ENCODE measurements at regions not wholly inside any gene's neighbourhood (a gene's known extent, or its start where the extent isn't known, plus 50 kb on each side); places are given as distances from the start of the nearest gene placed in this dataset.
"Not testable (repeated sequence)": the region's sequence is repeated elsewhere in the genome, so short reads cannot be mapped to it uniquely, and the experiment has no call there.

DNA sequence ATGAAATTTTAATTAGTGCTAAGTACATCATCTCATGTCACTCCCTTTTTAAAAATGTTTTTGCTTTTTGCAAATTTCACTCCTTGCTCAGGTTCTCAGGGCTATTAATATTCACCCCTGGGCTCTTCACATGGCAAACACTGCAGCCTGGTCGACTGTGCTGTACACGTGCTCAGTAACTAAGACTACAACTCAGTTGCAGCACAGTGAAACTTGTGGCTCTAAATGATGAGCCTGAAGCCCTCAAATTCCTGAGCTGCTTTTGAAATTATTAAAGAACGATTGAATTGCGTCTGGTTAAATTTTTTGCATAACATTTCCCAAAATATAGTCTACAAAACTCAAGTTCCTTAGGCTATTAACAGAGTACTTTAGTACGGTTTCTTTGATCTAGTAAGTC, 159.3 kb upstream of the C2CD4B start:
- no peak for DNase-seq

DNA sequence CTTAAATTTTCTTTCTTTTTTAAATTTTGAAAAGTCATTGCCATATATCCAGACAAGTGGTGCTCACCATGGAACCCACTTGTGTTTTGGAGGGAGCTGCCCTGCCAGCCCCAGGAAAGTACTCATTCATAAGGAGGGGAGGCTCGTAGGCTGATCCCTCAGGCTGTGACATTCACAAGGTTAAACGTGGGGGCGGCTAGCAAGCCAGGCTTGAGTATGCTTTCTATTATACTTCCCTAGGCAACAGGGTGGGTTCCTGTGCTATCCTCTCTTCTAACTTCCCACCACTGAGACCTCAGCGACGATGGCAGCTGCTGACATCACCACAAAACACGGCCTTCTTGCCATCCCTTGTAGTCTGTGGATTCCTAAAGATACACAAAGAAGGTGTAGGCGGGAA, 160.5 kb upstream of the C2CD4B start:
- DNase-seq: no peak

- DNase-seq: no peak
Observed at GRCh38 chr15:62326460-62327011, 161.5 kb upstream of the C2CD4B start.

- no peak for DNase-seq
Observed at GRCh38 chr15:62327406-62327805, 162.3 kb upstream of the C2CD4B start.

DNA sequence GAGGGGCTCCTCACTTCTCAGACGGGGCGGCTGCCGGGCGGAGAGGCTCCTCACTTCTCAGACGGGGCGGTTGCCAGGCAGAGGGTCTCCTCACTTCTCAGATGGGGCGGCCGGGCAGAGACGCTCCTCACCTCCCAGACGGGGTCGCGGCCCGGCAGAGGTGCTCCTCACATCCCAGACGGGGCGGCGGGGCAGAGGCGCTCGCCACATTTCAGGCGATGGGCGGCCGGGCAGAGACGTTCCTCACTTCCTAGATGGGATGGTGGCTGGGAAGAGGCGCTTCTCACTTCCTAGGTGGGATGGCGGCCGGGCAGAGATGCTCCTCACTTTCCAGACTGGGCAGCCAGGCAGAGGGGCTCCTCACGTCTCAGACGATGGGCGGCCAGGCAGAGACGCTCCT, 167.4 kb upstream of the C2CD4B start:
- not testable (repeated sequence) for DNase-seq

DNA sequence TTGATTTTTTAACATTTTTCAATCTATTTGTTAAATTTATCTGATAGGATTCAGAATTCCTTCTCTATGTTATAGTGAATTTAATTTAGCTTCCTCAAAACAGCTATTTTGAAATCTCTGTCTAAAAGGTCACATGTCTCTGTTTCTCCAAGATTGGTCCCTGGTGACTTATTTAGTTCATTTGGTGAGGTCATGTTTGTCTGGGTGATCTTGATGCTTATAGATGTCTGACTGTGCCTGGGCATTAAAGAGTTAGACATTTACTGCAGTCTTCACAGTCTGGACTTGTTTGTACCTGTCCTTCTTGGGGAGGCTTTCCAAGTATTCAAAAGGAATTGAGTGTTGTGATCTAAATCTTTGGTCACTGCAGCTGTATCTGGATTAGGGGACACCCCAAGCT, 169.5 kb upstream of the C2CD4B start:
- no peak for DNase-seq

DNA sequence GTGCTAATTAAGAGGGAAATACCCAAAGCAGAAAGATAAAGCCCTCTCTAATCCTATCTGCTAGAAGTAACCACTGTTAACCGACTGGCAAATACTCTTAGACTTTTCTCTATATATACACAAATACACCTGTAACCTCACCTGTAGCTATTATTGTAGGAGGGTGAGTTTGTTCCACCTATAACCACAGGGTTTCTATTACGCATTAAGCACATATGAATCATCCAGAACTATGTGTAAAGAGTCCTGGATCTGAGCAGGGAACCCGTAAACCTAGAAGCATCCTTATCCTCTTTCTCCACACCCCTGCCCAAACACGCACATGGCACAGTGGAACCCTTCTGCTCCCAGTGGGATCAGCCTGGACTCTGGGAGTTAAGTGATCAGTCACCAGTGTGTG, 172.8 kb upstream of the C2CD4B start:
- no peak for DNase-seq

- DNase-seq: no peak
Observed at GRCh38 chr15:62338497-62338896, 173.4 kb upstream of the C2CD4B start.

GRCh38 chr15:62342959-62343358, 177.9 kb upstream of the C2CD4B start:
- no peak for DNase-seq

DNA sequence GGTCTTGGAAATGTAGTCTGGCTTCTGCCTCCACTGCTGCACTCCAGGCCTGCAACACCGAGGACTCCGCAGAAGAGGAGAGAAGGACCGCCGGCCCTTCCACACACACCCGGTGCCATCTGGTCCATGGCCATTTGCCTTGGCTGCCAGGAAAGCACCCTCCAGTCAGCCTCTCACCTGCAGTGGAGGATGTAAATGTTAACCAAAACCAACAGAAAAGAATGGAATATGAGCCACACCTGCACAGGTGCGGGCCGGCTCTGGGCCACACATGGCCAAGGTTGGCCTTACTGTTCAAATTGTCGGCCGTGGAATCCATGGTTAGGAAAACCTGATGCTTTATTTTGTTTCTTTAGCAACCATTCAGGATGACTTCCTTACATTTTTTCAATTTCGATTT, 178.3 kb upstream of the C2CD4B start:
- no peak for DNase-seq

DNA sequence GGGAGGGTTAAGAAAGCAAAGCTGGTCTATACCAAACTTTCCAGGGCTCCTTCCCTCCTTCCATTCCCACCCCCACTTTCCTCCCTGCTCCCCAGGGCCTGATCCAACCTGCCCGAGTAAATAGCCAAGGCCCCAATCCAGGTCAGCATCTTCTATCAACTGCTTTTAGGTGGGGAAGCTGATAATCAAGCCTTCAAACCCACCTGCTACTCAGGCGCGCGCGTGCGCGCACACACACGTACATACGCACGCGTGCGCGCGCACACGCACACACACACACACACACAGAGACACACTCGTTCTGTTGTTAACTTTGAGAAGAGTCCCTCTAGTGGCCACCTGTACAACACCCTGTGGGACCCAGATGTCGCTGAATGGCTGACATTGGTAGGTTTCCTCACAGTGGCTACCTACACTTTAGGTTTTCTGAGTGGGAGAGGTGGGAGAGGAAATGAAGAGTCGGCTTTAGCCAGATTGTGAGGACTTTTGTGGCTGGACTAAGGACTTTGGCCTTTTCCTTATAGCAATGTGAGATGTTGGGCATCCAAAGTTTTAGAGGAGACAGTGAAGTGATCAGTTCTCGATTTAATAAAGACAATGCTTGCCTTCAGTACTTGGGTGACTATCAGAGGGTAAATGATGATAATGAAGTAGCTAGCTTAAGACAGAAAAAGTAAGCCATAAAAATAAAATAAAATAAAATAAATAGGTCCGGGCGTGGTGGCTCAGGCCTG, 179.9 kb upstream of the C2CD4B start:
- DNase-seq: peak; percentile 49

DNA sequence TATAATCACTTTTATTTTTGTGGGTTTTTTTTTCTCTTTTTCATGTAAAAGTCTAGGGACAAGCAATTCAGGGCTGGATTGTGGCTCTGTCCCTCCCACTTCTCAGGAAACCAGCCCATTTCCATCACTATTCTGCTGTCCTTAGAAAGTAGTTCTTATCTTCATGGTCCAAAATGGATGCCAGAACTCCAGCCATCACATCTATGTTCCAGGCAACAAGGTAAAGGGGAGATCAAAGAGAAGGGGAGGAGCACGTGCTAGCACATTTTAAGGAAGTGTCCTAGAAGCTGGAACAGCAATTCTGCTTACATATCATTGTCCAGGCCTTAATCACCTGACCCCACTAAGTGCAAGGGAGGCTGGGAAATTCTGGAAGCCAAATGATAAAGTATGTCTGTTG, 181.1 kb upstream of the C2CD4B start:
- DNase-seq: no peak

- no peak for DNase-seq
Observed at GRCh38 chr15:62348118-62348517, 183.0 kb upstream of the C2CD4B start.

DNA sequence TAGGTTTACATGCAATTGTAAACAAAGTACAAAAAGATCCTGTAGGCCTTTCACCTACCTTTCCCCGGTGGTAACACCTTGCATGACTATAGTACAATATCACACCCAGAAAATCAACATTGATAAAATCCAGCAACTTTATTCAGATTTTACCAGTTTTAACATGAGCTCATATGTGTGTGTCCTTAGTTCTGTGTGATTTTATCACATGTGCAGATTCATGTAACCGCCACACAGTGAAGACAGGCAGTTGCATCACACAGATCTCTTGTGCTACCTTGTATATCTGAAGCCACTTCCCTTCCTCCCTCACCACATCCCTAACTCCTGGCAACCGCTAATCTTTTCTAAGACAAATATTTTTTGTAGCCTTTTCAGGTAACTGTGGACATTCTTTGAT, 183.5 kb upstream of the C2CD4B start:
- DNase-seq: no peak

DNA sequence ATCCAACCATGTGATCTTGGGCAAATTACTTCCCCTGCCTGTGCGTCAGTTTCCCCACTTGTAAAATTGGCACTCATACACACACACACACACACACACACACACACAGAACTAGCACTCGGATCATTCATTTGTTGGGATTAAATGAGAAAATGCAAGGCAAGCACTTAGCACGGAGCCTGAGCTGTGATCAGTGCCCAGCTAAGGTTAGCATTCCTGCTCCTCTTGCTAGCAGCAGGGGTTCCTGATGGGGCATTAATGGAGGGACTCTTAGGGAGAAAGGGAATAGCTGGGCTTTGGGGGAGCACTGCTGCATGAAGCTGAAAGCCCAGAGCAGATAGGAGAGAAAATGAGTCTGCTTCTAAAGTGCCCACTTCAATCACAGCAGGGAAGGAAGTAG, 187.7 kb upstream of the C2CD4B start:
- no peak for DNase-seq

DNA sequence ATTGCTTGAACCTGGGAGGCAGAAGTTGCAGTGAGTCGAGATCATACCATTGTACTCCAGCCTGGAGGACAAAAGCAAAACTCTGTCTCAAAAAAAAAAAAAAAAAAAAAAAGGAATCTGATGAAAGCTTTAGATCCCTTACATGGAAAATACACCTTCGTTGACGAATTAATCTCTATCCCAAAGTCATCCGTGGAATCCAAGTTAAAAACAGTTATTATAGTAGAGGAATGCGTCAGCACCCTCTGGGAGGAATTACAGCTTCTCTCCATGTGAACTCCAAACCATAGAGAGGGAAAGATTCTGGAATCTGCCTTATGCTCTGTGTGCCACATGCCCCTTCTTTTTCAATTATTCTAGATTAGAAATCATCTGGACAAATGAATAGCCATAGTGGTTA, 192.3 kb upstream of the C2CD4B start:
- no peak for DNase-seq

- DNase-seq: no peak
Observed at GRCh38 chr15:62359416-62359815, 194.3 kb upstream of the C2CD4B start.

DNA sequence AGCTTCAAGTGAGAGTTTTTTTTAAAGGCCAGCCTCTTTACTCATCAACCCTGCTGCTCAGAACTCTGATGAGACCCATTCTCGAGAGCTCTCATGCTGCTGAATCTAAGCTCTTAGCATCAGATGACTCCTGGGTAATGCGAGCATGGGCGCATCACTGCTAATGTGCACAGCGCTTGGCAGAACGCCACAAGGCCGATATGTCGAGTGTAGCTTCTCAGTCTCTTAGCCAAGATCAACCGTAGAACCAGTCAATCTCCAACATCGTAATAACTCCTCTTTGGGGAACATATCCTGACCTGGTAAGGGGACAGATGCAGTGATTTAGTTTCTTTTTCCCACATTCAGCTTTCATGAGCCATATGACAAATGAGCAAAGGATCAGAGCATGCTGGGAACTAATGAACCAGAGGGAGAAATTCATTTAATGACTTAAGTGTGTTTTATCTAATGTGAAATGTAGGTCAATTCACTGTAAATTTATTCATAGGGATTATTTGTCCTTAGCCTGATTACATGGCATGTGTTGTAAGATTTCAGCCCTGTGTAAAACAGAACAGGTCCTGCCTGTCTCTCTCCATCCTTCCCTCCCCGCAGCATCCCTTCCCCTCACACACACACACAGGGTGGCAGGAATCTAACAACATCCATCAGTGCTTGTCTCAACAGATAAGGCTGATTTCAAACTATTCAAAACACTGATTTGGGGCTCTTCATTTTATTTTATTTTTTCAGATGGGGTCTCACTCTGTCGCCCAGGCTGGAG, 195.4 kb upstream of the C2CD4B start:
- no peak for DNase-seq

- DNase-seq: no peak
Observed at GRCh38 chr15:62362144-62362543, 197.1 kb upstream of the C2CD4B start.

GRCh38 chr15:62362608-62363007, 197.5 kb upstream of the C2CD4B start:
- no peak for DNase-seq

DNA sequence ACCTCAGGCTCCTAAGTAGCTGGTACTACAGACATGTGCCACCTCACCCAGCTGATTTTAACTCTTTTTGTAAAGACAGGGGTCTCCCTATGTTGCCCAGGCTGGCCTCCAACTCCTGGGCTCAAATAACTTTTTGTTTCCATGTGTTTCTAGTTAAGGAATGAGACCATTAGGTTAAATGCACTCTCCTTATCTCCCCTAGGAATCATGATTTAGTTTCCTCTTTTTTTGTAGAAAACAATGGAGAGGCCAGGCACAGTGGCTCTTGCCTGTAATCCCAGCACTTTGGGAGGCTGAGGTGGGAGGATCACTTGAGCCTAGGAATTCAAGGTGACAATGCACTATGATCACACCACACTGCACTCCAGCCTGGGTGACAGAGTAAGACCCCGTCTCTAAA, 198.8 kb upstream of the C2CD4B start:
- no peak for DNase-seq

DNA sequence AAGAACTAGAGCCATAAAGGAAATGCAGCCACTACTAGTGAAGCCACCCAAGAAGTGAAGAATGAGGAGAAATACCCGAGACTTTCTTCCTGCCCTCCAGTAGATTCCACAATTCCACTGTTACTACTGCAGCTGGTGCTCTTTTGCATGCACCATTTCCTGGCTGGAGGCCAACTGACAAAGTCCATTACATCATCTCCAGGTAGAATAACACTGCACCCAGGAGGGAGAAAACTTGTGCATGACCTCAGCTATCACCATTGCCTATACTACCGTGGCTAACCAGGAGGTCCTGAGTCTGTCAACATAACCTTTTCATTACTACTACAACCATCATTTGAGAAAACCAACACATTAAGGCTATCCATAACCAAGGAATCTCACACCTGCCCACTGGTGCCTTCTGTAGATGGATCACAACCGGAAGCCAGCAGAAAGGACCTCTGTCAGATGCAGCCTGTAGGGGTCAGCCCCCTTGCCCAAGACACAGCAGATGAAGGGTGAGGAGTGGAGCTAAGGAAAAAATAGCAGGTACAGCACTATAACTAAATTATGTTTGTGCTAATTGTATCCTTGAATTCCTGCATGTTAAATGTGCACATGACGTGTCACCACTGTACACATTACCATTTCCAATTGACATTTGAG, 200.8 kb upstream of the C2CD4B start:
- no peak for DNase-seq

- no peak for DNase-seq
Observed at GRCh38 chr15:62369454-62369853, 204.4 kb upstream of the C2CD4B start.

DNA sequence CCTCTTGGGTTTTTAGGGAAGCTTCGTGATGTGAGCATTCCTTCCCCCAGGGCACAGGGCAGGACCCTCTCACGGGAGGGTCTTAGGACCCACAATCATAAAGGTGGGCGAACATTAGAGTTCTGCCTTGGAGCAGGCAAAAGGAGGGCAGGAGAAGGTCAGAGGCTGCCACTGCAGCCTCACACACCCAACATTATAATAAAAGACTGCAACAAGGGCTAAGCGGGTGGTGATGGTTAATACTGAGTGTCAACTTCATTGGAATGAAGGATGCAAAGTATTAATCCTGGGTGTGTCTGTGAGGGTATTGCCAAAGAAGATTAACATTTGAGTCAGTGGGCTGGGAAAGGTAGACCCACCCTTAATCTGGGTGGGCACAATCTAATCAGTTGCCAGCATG, 206.6 kb upstream of the C2CD4B start:
- not testable (repeated sequence) for DNase-seq

Data from hindlimb muscle (tissue), 1 donor.